ENCODE measurements at regions not wholly inside any gene's neighbourhood (a gene's known extent, or its start where the extent isn't known, plus 50 kb on each side); places are given as distances from the start of the nearest gene placed in this dataset.

DNA sequence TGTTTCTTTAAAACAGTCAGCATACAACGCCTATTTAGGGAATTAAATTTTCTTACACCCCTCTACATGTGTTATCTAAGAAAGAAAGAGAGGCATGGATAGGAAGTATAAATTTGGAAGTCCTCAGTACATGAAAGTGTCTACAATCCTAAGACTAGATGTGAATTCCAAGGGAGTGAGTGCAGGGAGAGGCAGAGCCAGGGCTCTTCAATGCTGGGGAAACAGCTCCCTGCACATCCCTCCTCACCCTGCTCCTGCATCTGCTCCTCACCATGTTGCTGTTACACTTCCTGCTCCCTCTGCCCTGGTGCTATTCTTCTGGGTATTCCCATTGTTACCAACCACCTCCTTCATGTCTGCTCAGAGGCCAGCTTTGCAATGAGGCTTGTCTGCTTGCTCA, 229.1 kb upstream of the AKR1E2 start:
- Mint-ChIP-seq H3K4me3 (ENCODE audit: unreplicated experiment) (no peak overlapping the region), H3K27me3 (ENCODE audit: low read depth) (no peaks in the 10 kb centered on the region), H3K4me1 (ENCODE audit: low read depth) (no peaks in the 10 kb centered on the region), H3K27ac (ENCODE audit: unreplicated experiment) (no peak overlapping the region), H3K9me3 (ENCODE audit: low read depth) (peaks cover 5% of the 10 kb centered on the region), H3K36me3 (ENCODE audit: low read depth) (no peaks in the 10 kb centered on the region)
- DNase-seq (ENCODE audit: low spot score), result no peak
- TF ChIP-seq, protein P1, sequence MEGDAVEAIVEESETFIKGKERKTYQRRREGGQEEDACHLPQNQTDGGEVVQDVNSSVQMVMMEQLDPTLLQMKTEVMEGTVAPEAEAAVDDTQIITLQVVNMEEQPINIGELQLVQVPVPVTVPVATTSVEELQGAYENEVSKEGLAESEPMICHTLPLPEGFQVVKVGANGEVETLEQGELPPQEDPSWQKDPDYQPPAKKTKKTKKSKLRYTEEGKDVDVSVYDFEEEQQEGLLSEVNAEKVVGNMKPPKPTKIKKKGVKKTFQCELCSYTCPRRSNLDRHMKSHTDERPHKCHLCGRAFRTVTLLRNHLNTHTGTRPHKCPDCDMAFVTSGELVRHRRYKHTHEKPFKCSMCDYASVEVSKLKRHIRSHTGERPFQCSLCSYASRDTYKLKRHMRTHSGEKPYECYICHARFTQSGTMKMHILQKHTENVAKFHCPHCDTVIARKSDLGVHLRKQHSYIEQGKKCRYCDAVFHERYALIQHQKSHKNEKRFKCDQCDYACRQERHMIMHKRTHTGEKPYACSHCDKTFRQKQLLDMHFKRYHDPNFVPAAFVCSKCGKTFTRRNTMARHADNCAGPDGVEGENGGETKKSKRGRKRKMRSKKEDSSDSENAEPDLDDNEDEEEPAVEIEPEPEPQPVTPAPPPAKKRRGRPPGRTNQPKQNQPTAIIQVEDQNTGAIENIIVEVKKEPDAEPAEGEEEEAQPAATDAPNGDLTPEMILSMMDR (IDR thresholded peaks at IDR 0.05), result no peak

GRCh38 chr10:4595719-4596319, 230.2 kb upstream of the AKR1E2 start:
- Mint-ChIP-seq H3K9me3 (ENCODE audit: low read depth) (peaks cover 2% of the 10 kb centered on the region), H3K36me3 (ENCODE audit: low read depth) (no peaks in the 10 kb centered on the region), H3K27ac (ENCODE audit: unreplicated experiment) (no peak overlapping the region), H3K4me1 (ENCODE audit: low read depth) (no peaks in the 10 kb centered on the region), H3K4me3 (ENCODE audit: unreplicated experiment) (no peak overlapping the region), H3K27me3 (ENCODE audit: low read depth) (no peaks in the 10 kb centered on the region)
- TF ChIP-seq, protein P1 (IDR thresholded peaks at IDR 0.05), result no peak
- DNase-seq (ENCODE audit: low spot score), result no peak

GRCh38 chr10:4590807-4591206, 235.2 kb upstream of the AKR1E2 start:
- DNase-seq (ENCODE audit: low spot score), result no peak
- peaks cover 5% of the 10 kb centered on the region for H3K9me3 Mint-ChIP-seq (ENCODE audit: low read depth)
- no peaks in the 10 kb centered on the region for H3K27me3 Mint-ChIP-seq (ENCODE audit: low read depth)
- TF ChIP-seq, protein P1 (IDR thresholded peaks at IDR 0.05), result no peak
- no peaks in the 10 kb centered on the region for H3K36me3 Mint-ChIP-seq (ENCODE audit: low read depth)
- no peak overlapping the region for H3K27ac Mint-ChIP-seq (ENCODE audit: unreplicated experiment)
- peaks cover 5% of the 10 kb centered on the region for H3K4me1 Mint-ChIP-seq (ENCODE audit: low read depth)
- H3K4me3 Mint-ChIP-seq (ENCODE audit: unreplicated experiment), result no peak overlapping the region

- Mint-ChIP-seq H3K9me3 (ENCODE audit: low read depth) (peaks cover 5% of the 10 kb centered on the region), H3K4me3 (ENCODE audit: unreplicated experiment) (no peak overlapping the region), H3K27me3 (ENCODE audit: low read depth) (no peaks in the 10 kb centered on the region), H3K4me1 (ENCODE audit: low read depth) (peaks cover 5% of the 10 kb centered on the region), H3K36me3 (ENCODE audit: low read depth) (no peaks in the 10 kb centered on the region), H3K27ac (ENCODE audit: unreplicated experiment) (no peak overlapping the region)
- TF ChIP-seq, protein P1 (IDR thresholded peaks at IDR 0.05), result no peak
- no peak for DNase-seq (ENCODE audit: low spot score)
Observed at GRCh38 chr10:4588824-4589223, 237.2 kb upstream of the AKR1E2 start.

DNA sequence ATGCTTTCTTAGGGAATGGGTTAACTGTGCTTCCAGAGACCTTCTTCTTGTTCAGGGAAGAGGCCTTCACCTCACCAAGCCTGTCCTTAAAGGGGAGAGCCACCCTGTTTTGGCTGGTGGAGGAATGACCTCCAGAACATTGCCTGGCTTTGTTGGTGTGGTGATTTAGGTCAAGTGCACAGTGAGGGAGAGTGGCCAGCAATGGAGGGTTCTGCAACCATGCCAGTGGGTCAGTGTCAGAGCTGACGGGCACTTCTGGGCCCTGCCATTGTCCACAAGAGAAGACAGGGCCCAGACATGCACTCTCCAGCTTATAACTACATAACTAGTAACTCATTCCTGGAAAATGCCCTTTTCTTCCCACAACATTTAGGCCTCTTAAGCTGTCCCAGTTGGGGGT, 238.5 kb upstream of the AKR1E2 start:
- DNase-seq (ENCODE audit: low spot score), result no peak
- TF ChIP-seq, protein P1 (IDR thresholded peaks at IDR 0.05), result no peak
- Mint-ChIP-seq H3K4me1 (ENCODE audit: low read depth) (peaks cover 7% of the 10 kb centered on the region), H3K4me3 (ENCODE audit: unreplicated experiment) (no peak overlapping the region), H3K36me3 (ENCODE audit: low read depth) (no peaks in the 10 kb centered on the region), H3K9me3 (ENCODE audit: low read depth) (peaks cover 7% of the 10 kb centered on the region), H3K27ac (ENCODE audit: unreplicated experiment) (no peak overlapping the region), H3K27me3 (ENCODE audit: low read depth) (no peaks in the 10 kb centered on the region)

Measured in chondrocyte (in vitro differentiated cells).